GM23338 (cell line): ENCODE measurements at regions not wholly inside any gene's neighbourhood (a gene's known extent, or its start where the extent isn't known, plus 50 kb on each side); places are given as distances from the start of the nearest gene placed in this dataset.

Experiments
- CREB1 ChIP-seq: fragments of 250-450 bp; sonication (Bioruptor Pico); IDR thresholded peaks from 2 replicates; pipeline ENCODE4 v1.5.0; 2020; ENCODE audit warnings: low read depth, mild to moderate bottlenecking, moderate library complexity
- CTCF ChIP-seq, 2 experiments: fragments of 200-600 bp in 1 of 2; sonication (generic) in 1 of 2; conservative IDR thresholded peaks; 2 replicates each; pipeline versions ENCODE4 v1.5.1 to v1.6.1; 2016 to 2017; ENCODE audit warnings: antibody characterized with exemption in 2 of 2, low read depth in 2 of 2, mild to moderate bottlenecking in 2 of 2, moderate library complexity in 1 of 2
- ETS1 ChIP-seq: IDR thresholded peaks from 2 replicates; pipeline ENCODE4 v1.6.1; 2016; ENCODE audit warnings: antibody characterized with exemption
- EZH2 ChIP-seq: fragments of 200-600 bp; sonication (generic); IDR thresholded peaks from one replicate; pipeline ENCODE4 v1.8.0; 2017; ENCODE audit warnings: antibody characterized with exemption, mild to moderate bottlenecking, low read depth; ENCODE audit not compliant: unreplicated experiment
- EZH2phosphoT487 ChIP-seq: fragments of 200-600 bp; sonication (generic); IDR thresholded peaks from one replicate; pipeline ENCODE4 v1.8.1; 2018; ENCODE audit warnings: antibody characterized with exemption; ENCODE audit not compliant: unreplicated experiment
- JUNB ChIP-seq: IDR thresholded peaks from one replicate; pipeline ENCODE4 v1.6.1; 2016; ENCODE audit warnings: antibody characterized with exemption; ENCODE audit not compliant: unreplicated experiment
- NANOG ChIP-seq: IDR thresholded peaks from 2 replicates; pipeline ENCODE4 v1.6.1; 2016; ENCODE audit warnings: antibody characterized with exemption, borderline replicate concordance
- POLR2AphosphoS5 ChIP-seq: IDR thresholded peaks from 2 replicates; pipeline ENCODE4 v1.6.1; 2016; ENCODE audit warnings: antibody characterized with exemption, low read depth
- REST ChIP-seq: IDR thresholded peaks from one replicate; pipeline ENCODE4 v1.6.1; 2018; ENCODE audit warnings: antibody characterized with exemption; ENCODE audit not compliant: unreplicated experiment
- STAT1 ChIP-seq: IDR thresholded peaks from one replicate; pipeline ENCODE4 v1.6.1; 2016; ENCODE audit warnings: antibody characterized with exemption; ENCODE audit not compliant: unreplicated experiment
- ZNF114 ChIP-seq: fragments of 250-450 bp; sonication (Bioruptor Pico); IDR thresholded peaks from 2 replicates; pipeline ENCODE4 v1.5.0; 2020; ENCODE audit warnings: mild to moderate bottlenecking, moderate library complexity
- ZNF331 ChIP-seq: fragments of 250-450 bp; sonication (Bioruptor Pico); IDR thresholded peaks from 2 replicates; pipeline ENCODE4 v1.5.0; 2020; ENCODE audit warnings: low read depth, mild to moderate bottlenecking, moderate library complexity

- TF ChIP-seq EZH2 (no peak), CTCF (conservative IDR thresholded peaks at IDR 0.05; ENCODE audit: low read depth in 2 of 2) (no peak), JUNB (no peak), REST (no peak), STAT1 (no peak), EZH2phosphoT487 (no peak), POLR2AphosphoS5 (no peak), ZNF114 (CRISPR knock-in tag) (no peak), ZNF331 (CRISPR knock-in tag) (no peak), CREB1 (no peak), NANOG (no peak), ETS1 (no peak)
Measured at GRCh38 chr1:10865518-10866320, 69.3 kb upstream of the CASZ1 start.
